Ishikawa (cell line): ENCODE measurements at regions not wholly inside any gene's neighbourhood (a gene's known extent, or its start where the extent isn't known, plus 50 kb on each side); places are given as distances from the start of the nearest gene placed in this dataset.

Experiments used
- CREB1 ChIP-seq: IDR thresholded peaks from 2 replicates; pipeline ENCODE4 v1.6.1; 2012; ENCODE audit warnings: low read depth
- EGR1 ChIP-seq: IDR thresholded peaks from 2 replicates; pipeline ENCODE4 v1.6.1; 2012
- NFIC ChIP-seq: IDR thresholded peaks from 2 replicates; pipeline ENCODE4 v1.6.1; 2012
- RAD21 ChIP-seq: IDR thresholded peaks from 2 replicates; pipeline ENCODE4 v1.6.1; 2012; ENCODE audit warnings: low read depth
- TCF12 ChIP-seq: IDR thresholded peaks from 2 replicates; pipeline ENCODE4 v1.6.1; 2012; ENCODE audit warnings: low read depth
- YY1 ChIP-seq: IDR thresholded peaks from 2 replicates; pipeline ENCODE4 v1.6.1; 2012; ENCODE audit warnings: low read depth
- TF ChIP-seq, protein P1 (sequence below): IDR thresholded peaks from 2 replicates; pipeline ENCODE4 v1.6.1; 2012

DNA sequence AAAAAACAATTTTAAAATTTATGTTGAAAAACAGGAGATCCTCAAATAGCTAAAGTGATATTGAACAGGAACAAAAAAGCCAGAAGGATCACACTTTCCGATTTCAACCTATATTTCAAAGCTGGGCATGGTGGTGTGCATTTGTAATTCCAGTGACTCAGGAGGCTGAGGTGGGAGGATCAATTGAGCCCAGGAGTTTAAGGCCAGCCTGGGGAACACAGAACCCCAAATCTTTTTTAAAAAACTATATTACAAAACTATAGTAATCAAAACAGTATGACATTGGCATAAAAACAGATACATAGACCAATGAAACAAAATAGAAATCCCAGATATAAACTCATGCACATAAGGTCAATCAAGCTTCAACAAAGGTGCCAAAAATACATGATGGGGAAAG, 68.4 kb downstream of the MEX3B start:
- TF ChIP-seq TCF12 (no peak), RAD21 (no peak), YY1 (no peak), NFIC (no peak), CREB1 (no peak), EGR1 (no peak)
- TF ChIP-seq, protein P1, sequence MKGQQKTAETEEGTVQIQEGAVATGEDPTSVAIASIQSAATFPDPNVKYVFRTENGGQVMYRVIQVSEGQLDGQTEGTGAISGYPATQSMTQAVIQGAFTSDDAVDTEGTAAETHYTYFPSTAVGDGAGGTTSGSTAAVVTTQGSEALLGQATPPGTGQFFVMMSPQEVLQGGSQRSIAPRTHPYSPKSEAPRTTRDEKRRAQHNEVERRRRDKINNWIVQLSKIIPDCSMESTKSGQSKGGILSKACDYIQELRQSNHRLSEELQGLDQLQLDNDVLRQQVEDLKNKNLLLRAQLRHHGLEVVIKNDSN = no peak
